NB4 (cell line): ENCODE measurements at regions not wholly inside any gene's neighbourhood (a gene's known extent, or its start where the extent isn't known, plus 50 kb on each side); places are given as distances from the start of the nearest gene placed in this dataset.

Experiments
- DNase-seq: peaks from one replicate; pipeline ENCODE4 v3.0.0; 2010; ENCODE audit warnings: low read depth
- H3K4me3 ChIP-seq: one replicate; pipeline ENCODE4 v1.5.1; 2011; ENCODE audit warnings: mild to moderate bottlenecking, low read depth, low read length, moderate library complexity
- MYC ChIP-seq: IDR thresholded peaks from 2 replicates; pipeline ENCODE4 v1.6.1; 2011; ENCODE audit warnings: low read depth, low read length
- POLR2A ChIP-seq: IDR thresholded peaks from 2 replicates; pipeline ENCODE4 v1.6.1; 2011; ENCODE audit warnings: mild to moderate bottlenecking; ENCODE audit not compliant: insufficient read length; ENCODE audit errors: extremely low read depth
- TF ChIP-seq, protein P1 (sequence below): IDR thresholded peaks from 2 replicates; pipeline ENCODE4 v1.6.1; 2011; ENCODE audit warnings: low read depth, low read length
- TF ChIP-seq, protein P2 (sequence below): IDR thresholded peaks from one replicate; pipeline ENCODE4 v1.5.1; 2012; ENCODE audit warnings: low read depth, low read length

GRCh38 chr2:234199996-234200395 lies 149.5 kb downstream of the SPP2 start:
- TF ChIP-seq, protein P1, sequence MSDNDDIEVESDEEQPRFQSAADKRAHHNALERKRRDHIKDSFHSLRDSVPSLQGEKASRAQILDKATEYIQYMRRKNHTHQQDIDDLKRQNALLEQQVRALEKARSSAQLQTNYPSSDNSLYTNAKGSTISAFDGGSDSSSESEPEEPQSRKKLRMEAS, result no peak
- TF ChIP-seq, protein P2, sequence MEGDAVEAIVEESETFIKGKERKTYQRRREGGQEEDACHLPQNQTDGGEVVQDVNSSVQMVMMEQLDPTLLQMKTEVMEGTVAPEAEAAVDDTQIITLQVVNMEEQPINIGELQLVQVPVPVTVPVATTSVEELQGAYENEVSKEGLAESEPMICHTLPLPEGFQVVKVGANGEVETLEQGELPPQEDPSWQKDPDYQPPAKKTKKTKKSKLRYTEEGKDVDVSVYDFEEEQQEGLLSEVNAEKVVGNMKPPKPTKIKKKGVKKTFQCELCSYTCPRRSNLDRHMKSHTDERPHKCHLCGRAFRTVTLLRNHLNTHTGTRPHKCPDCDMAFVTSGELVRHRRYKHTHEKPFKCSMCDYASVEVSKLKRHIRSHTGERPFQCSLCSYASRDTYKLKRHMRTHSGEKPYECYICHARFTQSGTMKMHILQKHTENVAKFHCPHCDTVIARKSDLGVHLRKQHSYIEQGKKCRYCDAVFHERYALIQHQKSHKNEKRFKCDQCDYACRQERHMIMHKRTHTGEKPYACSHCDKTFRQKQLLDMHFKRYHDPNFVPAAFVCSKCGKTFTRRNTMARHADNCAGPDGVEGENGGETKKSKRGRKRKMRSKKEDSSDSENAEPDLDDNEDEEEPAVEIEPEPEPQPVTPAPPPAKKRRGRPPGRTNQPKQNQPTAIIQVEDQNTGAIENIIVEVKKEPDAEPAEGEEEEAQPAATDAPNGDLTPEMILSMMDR, result no peak
- TF ChIP-seq POLR2A (no peak), MYC (no peak)
- H3K4me3 ChIP-seq, result no peak overlapping the region
- no peak for DNase-seq

DNA sequence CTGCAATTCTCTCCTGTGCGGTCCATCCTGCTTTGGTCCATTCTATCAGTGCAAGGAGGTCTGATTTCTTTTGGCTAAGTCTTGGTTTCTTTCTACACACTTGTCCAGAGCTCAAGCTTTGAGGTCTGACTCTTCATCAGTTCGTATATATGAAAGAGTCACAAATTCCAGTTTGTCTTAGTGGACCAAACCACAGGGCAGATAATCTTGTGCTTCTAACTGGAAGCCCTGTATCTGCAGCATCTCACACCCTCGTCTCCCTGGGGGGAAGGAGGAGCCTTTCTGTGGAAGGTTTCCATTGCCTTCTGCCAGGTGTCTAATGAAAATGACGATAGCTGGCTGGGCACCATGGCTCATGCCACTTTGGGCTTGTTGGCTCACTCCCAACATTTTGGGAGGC lies 148.5 kb downstream of the SPP2 start:
- no peak for TF ChIP-seq MYC
- no peak for TF ChIP-seq POLR2A
- TF ChIP-seq, protein P2, result no peak
- no peak for DNase-seq
- no peak overlapping the region for H3K4me3 ChIP-seq

- H3K4me3 ChIP-seq, result no peak overlapping the region
- no peak for DNase-seq
- no peak for TF ChIP-seq MYC
Measured at GRCh38 chr2:234195516-234195915, 145.0 kb downstream of the SPP2 start.

DNA sequence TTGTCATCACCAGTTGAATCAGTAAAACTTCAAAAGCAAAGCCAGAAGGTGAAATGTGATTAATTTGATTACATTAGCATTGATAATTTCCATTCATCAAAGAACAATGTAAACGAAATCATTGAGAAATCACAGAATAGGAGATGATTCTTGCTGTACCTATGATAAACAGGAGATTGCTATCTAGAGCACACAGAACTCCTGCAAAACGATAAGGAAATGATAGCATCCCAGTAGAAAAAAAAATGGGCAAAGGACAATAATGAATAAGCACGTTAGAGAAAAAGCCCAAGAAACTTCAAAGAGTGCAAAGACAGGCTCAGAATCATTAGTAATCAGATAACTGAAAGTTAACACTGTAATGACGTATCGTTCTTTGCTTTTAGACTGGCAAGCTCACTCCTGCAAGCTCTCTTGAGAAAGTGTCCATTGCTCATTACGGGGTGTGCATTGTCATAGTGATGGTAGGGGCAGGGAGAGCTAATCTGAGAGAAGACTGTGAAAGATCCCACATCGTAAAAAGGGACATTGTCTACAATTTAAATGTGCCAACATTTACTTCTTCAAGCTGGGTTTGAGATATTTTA lies 143.6 kb downstream of the SPP2 start:
- no peak for DNase-seq
- no peak overlapping the region for H3K4me3 ChIP-seq
- TF ChIP-seq, protein P2, result no peak
- TF ChIP-seq, protein P1, result no peak
- TF ChIP-seq POLR2A (no peak), MYC (no peak)

DNA sequence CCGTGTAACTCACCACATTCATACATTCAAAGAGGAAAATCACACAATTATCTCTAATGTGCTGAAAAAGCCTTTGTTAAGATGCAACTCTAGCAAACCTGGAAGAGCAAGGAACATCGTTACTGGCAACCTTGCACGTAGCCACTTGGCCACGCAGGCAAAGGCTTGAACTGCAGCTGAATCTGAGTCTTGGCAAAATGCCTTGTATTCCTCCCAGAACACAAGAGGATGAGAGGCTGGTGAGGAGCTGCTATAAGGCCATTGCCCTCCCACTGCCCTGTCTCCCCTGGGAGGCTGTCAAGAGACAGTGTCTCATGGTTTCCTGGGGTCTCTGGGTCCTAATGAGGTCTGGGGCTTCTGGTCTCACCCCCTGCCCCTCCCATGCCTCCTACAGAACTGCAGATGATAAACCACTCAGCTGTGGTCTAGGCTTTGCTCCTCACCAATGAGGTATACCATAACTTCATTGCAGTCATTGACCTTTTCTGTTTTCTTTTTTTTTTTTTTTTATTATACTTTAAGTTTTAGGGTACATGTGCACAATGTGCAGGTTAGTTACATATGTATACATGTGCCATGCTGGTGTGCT lies 141.4 kb downstream of the SPP2 start:
- TF ChIP-seq POLR2A (no peak), MYC (no peak)
- TF ChIP-seq, protein P2, result no peak
- TF ChIP-seq, protein P1, result no peak
- DNase-seq, result no peak
- no peak overlapping the region for H3K4me3 ChIP-seq

GRCh38 chr2:234189786-234190300 lies 139.3 kb downstream of the SPP2 start:
- no peak for TF ChIP-seq MYC
- no peak overlapping the region for H3K4me3 ChIP-seq
- no peak for DNase-seq

DNA sequence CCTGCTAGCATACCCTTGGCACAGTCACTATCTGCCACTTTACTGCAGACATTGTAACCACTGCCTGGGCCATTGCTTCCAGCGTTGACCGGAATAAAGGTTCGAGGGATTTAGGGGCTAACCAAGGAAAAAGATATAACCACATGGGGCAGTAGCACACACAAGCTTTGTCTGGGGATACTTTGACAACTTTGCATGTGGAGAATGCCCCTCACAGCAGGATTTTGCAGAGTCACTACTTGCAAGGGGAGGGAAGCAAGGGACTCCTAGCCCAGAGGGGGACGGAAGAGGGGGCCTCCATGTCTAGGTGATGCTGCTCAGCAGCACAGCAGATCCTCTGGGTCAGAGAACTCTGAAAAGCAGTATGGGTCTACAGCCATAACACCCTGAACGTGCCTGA lies 138.7 kb downstream of the SPP2 start:
- TF ChIP-seq, protein P1, result no peak
- no peak overlapping the region for H3K4me3 ChIP-seq
- no peak for DNase-seq
